Suprapubic skin (tissue), 4 donors: ENCODE measurements at regions not wholly inside any gene's neighbourhood (a gene's known extent, or its start where the extent isn't known, plus 50 kb on each side); places are given as distances from the start of the nearest gene placed in this dataset.

Experiments
- DNase-seq, 2 donors: peaks; one replicate each; pipeline ENCODE4 v3.0.0-alpha.2; 2019; ENCODE audit warnings: low spot score in 2 of 2
- H3K27ac ChIP-seq: fragments of 200-600 bp; sonication (generic); one replicate; pipeline ENCODE4 v1.5.1; 2019
- H3K27me3 ChIP-seq: fragments of 200-600 bp; sonication (generic); one replicate; pipeline ENCODE4 v1.5.1; 2019
- H3K36me3 ChIP-seq: fragments of 200-600 bp; sonication (generic); one replicate; pipeline ENCODE4 v1.5.1; 2019
- H3K4me1 ChIP-seq: fragments of 200-600 bp; sonication (generic); one replicate; pipeline ENCODE4 v1.5.1; 2019
- H3K4me3 ChIP-seq: fragments of 200-600 bp; sonication (generic); one replicate; pipeline ENCODE4 v1.5.1; 2019; ENCODE audit warnings: mild to moderate bottlenecking
- H3K9me3 ChIP-seq: fragments of 200-600 bp; sonication (generic); one replicate; pipeline ENCODE4 v1.5.1; 2019
- EP300 ChIP-seq: sonication (generic); formaldehyde crosslinking; IDR thresholded peaks from one replicate; pipeline ENCODE4 v1.6.1; 2017; ENCODE audit warnings: antibody characterized with exemption
- POLR2A ChIP-seq, 2 donors: fragments of 450-650 bp; IDR thresholded peaks; one replicate each; pipeline ENCODE4 v1.6.1; 2017; ENCODE audit warnings: antibody characterized with exemption in 2 of 2, mild to moderate bottlenecking in 2 of 2, moderate library complexity in 2 of 2
- POLR2AphosphoS5 ChIP-seq, 3 donors: sonication (generic); formaldehyde crosslinking; IDR thresholded peaks; one replicate each; pipeline ENCODE4 v1.6.1; 2017; ENCODE audit warnings: antibody characterized with exemption in 3 of 3
- WGBS: methylation state at CpG from one replicate; pipeline ENCODE4 v1.1.5; 2018; 5-methylcytosine and 5-hydroxymethylcytosine counted together
- TF ChIP-seq, protein P1 (sequence below), 2 donors: fragments of 200-600 bp in 1 of 2; fragments of 450-650 bp in 1 of 2; sonication (generic) in 1 of 2; IDR thresholded peaks; one replicate each; pipeline ENCODE4 v1.5.1; 2016 to 2019; ENCODE audit warnings: antibody characterized with exemption in 2 of 2, mild to moderate bottlenecking in 1 of 2, moderate library complexity in 1 of 2

DNA sequence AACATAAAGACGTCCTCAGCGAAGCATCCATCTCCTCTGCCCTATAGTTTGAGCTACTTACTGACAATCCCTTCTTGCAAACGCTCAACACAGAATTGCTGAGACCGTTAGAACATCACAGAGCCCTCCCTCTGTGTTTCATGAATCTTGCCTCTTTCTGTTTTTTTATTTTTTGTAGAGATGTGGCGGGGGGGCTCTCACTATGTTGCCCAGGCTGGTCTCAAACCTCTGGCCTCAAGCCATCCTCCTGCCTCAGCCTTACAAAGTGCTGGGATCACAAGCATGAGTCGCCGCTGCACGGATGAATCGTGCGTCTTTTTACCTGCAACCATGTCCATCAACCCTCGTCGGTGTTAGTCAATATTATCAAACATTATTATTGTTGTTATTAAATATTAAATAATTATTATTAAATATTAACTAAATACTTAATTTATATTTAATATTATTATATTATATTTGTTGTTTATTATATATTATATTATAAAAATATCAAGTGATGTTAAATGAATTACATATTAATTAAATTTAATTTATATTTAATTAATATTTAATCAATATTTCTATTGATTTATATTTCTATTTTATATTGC lies 200.7 kb downstream of the CRLF2 start:
- 84% methylated on average over 12 of the region's 12 CpGs for WGBS
- DNase-seq: peak; percentile 21 to 60
- TF ChIP-seq POLR2AphosphoS5 (IDR thresholded peaks at IDR 0.05) (no peak), POLR2A (IDR thresholded peaks at IDR 0.05) (no peak), EP300 (no peak)
- TF ChIP-seq, protein P1, sequence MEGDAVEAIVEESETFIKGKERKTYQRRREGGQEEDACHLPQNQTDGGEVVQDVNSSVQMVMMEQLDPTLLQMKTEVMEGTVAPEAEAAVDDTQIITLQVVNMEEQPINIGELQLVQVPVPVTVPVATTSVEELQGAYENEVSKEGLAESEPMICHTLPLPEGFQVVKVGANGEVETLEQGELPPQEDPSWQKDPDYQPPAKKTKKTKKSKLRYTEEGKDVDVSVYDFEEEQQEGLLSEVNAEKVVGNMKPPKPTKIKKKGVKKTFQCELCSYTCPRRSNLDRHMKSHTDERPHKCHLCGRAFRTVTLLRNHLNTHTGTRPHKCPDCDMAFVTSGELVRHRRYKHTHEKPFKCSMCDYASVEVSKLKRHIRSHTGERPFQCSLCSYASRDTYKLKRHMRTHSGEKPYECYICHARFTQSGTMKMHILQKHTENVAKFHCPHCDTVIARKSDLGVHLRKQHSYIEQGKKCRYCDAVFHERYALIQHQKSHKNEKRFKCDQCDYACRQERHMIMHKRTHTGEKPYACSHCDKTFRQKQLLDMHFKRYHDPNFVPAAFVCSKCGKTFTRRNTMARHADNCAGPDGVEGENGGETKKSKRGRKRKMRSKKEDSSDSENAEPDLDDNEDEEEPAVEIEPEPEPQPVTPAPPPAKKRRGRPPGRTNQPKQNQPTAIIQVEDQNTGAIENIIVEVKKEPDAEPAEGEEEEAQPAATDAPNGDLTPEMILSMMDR (IDR thresholded peaks at IDR 0.05): no peak
- no peak overlapping the region for H3K27ac ChIP-seq
- no peaks in the 10 kb centered on the region for H3K36me3 ChIP-seq
- H3K9me3 ChIP-seq: no peaks in the 10 kb centered on the region
- H3K4me1 ChIP-seq: no peaks in the 10 kb centered on the region
- H3K27me3 ChIP-seq: no peaks in the 10 kb centered on the region
- H3K4me3 ChIP-seq: no peak overlapping the region

DNA sequence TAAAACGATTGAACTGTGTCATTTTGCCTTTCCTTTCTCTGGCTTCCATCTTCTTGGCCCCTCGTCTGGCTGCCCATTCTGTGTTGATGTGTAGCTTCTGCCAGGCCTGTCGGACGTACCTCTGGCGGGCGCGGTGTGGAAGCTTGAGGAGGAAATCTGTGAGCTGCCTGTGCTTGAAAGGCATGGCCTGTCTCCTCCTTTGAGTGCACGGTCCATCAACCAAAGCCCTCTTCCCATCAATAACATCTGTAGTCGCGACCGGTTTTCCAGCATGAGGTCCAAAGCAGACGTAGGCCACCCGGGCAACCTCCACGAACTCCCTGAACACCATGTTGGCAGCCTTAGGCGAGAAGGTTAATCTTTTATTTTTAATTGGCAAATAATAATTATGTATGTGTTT lies 202.7 kb downstream of the CRLF2 start:
- peak; percentile 11 to 78 for DNase-seq
- Histone ChIP-seq H3K4me1 (no peaks in the 10 kb centered on the region), H3K27me3 (no peaks in the 10 kb centered on the region), H3K4me3 (no peak overlapping the region), H3K27ac (no peak overlapping the region), H3K36me3 (no peaks in the 10 kb centered on the region), H3K9me3 (no peaks in the 10 kb centered on the region)
- TF ChIP-seq, protein P1 (IDR thresholded peaks at IDR 0.05): no peak
- TF ChIP-seq POLR2AphosphoS5 (IDR thresholded peaks at IDR 0.05) (no peak), EP300 (no peak), POLR2A (IDR thresholded peaks at IDR 0.05) (no peak)
- WGBS: 83% methylated on average over 15 of the region's 15 CpGs

DNA sequence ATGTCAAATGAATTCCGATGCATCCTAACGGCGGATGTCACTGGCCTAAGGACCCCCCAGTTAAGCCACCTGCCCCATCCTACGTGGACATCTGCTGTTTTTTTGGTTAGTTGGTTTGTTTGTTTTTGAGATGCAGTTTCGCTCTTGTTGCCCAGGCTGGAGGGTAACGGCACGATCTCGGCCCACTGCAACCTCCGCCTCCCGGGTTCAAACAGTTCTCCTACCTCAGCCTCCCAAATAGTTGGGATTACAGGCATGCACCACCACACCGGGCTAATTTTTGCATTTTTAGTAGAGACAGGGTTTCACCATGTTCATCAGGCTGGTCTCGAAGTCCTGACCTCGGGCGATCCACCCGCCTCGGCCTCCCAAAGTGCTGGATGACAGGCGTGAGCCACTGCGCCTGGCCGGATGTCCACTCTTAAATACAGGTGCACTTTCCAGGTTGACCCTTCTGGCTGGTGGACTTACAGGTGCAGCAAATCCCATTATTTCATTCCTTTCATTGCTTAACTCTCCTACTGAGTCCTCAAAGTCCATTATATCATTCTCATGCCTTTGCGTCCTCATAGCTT lies 206.2 kb downstream of the CRLF2 start:
- Histone ChIP-seq H3K9me3 (no peaks in the 10 kb centered on the region), H3K27me3 (no peaks in the 10 kb centered on the region), H3K4me3 (no peak overlapping the region), H3K36me3 (no peaks in the 10 kb centered on the region), H3K27ac (no peak overlapping the region), H3K4me1 (no peaks in the 10 kb centered on the region)
- TF ChIP-seq POLR2A (IDR thresholded peaks at IDR 0.05) (no peak), EP300 (no peak), POLR2AphosphoS5 (IDR thresholded peaks at IDR 0.05) (no peak)
- TF ChIP-seq, protein P1 (IDR thresholded peaks at IDR 0.05): no peak
- DNase-seq: peak in 1 of 2 donors; percentile 57
- WGBS: 90% methylated on average over 20 of the region's 20 CpGs

DNA sequence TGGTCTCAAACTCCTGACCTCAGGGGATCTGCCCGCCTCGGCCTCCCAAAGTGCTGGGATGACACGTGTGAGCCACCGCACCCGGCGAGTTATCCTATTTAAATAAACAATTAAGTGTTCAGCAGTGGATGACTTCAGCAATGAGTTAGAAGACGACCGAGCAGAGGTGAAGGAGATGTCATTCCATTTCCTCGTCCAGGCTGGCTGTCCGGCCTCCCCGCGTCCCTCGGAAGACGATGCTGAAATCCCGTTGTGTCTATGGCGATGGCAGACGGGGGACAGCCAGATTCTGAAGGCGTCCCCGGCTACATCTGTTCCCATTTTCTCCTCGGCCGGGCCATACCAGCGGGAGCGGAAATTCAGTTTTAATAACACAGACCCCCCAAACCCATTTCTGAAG lies 209.8 kb downstream of the CRLF2 start:
- no peaks in the 10 kb centered on the region for H3K9me3 ChIP-seq
- WGBS: 90% methylated on average over 23 of the region's 23 CpGs
- H3K4me3 ChIP-seq: no peak overlapping the region
- H3K27ac ChIP-seq: no peak overlapping the region
- TF ChIP-seq, protein P1 (IDR thresholded peaks at IDR 0.05): no peak
- TF ChIP-seq POLR2A (IDR thresholded peaks at IDR 0.05) (no peak), EP300 (no peak), POLR2AphosphoS5 (IDR thresholded peaks at IDR 0.05) (no peak)
- H3K4me1 ChIP-seq: no peaks in the 10 kb centered on the region
- H3K36me3 ChIP-seq: no peaks in the 10 kb centered on the region
- no peaks in the 10 kb centered on the region for H3K27me3 ChIP-seq
- DNase-seq: peak in 1 of 2 donors; percentile 71

DNA sequence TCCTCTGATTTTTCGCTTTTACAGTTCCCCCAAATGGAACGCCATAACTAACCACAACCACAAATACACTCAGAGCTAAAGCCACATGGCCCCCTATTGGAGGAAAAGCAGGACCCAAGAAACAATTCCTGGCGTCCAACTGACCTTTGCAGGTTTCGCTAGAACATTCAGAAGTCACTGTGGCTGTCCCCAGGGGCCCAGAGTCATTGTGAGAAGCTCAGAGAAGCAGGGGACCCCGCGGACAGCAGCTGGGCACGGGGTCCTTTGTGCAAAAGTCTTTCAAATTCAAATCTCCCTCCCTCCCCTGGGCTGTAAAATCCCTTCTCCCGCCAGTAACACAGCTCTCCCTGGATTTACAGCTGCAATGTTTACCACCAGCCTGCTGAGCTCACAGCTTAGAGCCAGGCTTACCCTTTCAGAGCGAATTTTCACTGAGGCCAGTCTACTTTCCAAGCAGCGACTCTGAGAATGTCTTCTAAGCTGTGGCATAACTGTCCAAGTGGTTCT lies 214.8 kb downstream of the CRLF2 start:
- TF ChIP-seq, protein P1 (IDR thresholded peaks at IDR 0.05): no peak
- TF ChIP-seq POLR2AphosphoS5 (IDR thresholded peaks at IDR 0.05) (no peak), EP300 (no peak), POLR2A (IDR thresholded peaks at IDR 0.05) (no peak)
- H3K4me3 ChIP-seq: no peak overlapping the region
- H3K36me3 ChIP-seq: no peaks in the 10 kb centered on the region
- no peak overlapping the region for H3K27ac ChIP-seq
- peak in 1 of 2 donors; percentile 45 for DNase-seq
- H3K27me3 ChIP-seq: no peaks in the 10 kb centered on the region
- WGBS: 35% methylated on average over 7 of the region's 10 CpGs
- peaks cover 5% of the 10 kb centered on the region for H3K9me3 ChIP-seq
- H3K4me1 ChIP-seq: no peaks in the 10 kb centered on the region
